RPMI8226 (cell line): ENCODE measurements at regions not wholly inside any gene's neighbourhood (a gene's known extent, or its start where the extent isn't known, plus 50 kb on each side); places are given as distances from the start of the nearest gene placed in this dataset.
"Not testable (repeated sequence)": the region's sequence is repeated elsewhere in the genome, so short reads cannot be mapped to it uniquely, and the experiment has no call there.

Experiments
- DNase-seq: peaks from one replicate; pipeline ENCODE4 v3.0.0-alpha.2; 2015

DNA sequence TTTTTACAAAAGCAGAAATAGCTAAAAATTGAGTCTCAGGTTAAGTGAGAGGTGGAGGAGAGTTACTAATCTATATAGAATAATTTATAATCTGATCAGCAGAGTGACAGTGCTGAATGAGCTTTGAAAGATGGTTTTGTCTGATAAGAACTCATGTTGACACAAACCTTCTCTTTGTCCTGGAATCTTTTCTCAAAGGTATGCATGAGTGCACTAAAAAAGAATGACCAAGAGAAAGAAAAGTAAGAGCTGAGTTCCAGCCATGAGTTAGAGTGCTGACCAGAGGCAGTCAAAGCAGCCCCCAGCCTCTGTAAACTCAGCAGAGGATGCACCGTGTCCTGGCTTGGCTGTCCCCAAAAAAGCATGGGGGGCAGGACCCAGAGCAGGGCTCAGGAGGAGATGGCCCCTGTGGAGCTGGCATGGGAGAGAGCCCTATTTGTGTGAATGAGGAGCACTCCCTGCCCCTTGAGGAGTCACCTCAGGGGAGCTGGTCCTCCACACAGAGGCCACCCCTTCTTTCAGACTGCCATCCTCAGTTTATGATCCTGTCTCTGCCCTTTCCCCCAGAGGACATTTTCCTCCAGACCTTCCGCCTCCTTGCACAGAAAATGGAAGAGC, 129.8 kb downstream of the SEC23A start:
- DNase-seq, result no peak

GRCh38 chr14:38972511-38972910, 130.5 kb downstream of the SEC23A start:
- DNase-seq, result no peak

GRCh38 chr14:38971258-38971921, 131.6 kb downstream of the SEC23A start:
- no peak for DNase-seq

GRCh38 chr14:38964630-38965029, 138.4 kb downstream of the SEC23A start:
- DNase-seq, result no peak

GRCh38 chr14:38960946-38961531, 142.0 kb downstream of the SEC23A start:
- DNase-seq, result no peak

GRCh38 chr14:38959021-38959420, 144.0 kb downstream of the SEC23A start:
- no peak for DNase-seq

DNA sequence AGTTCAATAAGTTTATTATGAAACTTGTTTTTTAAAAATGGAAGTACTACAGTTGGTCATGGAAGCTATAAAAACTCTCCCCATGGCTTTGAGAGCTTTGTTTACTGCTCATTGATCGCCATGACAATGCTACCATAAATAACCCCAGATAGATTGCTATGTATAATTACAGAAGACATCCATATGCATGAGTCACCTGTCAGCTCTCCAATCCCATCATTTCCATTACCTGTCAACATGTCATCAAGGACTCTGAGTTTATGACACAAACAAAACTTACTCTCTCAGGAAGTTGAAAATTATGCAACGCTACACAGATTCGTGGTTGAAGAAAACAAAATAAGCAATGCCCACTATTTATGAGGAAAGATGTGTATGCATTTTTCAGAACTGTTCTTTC, 144.4 kb downstream of the SEC23A start:
- DNase-seq, result no peak

DNA sequence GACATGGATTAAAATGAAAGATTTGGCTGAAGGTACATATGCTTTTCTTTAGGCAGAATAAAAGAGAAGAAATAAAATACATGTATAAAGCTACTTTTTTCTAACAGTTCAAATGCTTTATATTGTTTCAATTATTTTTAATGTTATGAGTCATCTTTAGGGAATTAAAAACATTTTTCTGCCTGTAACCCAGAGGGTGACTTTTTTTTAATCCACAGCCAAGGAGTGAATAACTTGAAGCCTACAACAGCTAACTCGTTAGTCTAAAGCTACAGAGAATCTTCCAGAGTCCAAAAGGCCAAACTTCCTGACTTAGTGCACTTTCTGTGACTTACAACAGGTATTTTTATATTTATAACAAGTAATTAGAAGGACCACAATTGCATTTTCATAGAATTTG, 151.6 kb downstream of the SEC23A start:
- no peak for DNase-seq

- no peak for DNase-seq
Measured at GRCh38 chr14:38950676-38951075, 152.4 kb downstream of the SEC23A start.

GRCh38 chr14:38948576-38948975, 154.5 kb downstream of the SEC23A start:
- no peak for DNase-seq

DNA sequence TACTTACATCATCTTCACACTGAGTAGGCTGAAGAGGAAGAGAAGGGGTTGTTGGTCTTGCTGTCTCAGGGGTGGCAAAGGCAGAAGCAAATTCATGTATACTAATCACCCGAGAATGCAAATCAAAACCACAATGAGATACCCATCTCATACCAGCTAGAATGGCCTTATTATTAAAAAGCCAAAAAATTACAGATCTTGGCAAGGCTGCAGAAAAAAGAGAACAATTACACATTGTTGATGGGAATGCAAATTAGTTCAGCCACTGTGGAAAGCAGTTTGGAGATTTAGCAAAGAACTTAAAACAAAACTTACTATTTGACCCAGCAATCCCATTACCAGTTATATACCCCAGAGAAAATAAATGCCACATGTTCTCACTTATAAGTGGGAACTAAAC, 154.9 kb downstream of the SEC23A start:
- DNase-seq, result no peak

GRCh38 chr14:38947343-38947742, 155.7 kb downstream of the SEC23A start:
- no peak for DNase-seq

GRCh38 chr14:38944691-38945090, 158.3 kb downstream of the SEC23A start:
- DNase-seq, result no peak

- DNase-seq, result no peak
Measured at GRCh38 chr14:38941488-38941887, 161.5 kb downstream of the SEC23A start.

DNA sequence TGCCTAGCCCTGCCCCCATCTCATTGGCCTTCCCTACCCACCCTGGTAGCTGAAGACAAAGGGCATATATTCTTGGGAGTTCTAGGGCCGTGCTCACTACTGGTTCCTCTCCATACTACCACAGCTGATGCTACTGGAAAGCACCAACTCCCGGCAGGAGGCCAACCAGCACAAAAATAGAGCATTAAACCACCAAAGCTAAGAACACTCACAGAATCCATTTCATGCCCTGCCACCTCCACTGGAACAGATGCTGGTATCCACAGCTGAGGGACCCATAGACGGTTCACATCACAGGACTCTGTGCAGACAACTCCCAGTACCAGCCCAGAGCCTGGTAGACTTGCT, 170.4 kb downstream of the SEC23A start:
- not testable (repeated sequence) for DNase-seq

DNA sequence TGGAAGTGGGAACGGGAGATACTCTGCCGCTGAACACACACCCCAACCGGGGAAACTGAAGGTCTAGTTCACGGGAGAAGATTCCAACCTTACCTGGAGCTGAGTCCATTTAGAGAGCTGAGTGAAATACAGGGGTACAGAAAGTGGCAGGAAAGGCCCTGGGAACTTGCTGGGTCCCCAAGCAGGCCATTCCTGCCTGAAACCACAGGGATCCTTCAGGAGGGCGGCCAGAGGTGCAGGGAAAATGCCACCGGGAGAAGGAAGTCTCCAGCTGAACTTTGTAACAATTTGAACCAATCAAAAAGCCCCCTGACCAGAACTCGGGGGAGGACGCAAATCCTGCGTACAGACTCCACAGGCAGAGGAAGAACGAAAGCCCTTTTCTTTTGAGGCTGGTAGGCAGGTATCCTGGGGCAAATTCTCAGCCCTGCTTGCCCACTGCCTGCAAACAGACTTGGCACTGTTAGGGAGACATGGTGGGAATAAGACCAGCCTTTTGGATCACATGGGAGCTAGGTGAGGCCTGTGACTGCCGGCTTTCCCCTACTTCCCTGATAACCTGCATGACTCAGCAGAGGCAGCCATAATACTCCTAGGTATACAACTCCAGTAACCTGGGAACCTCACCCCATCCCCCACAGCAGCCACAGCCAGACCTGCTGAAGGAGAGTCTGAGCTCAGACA, 170.9 kb downstream of the SEC23A start:
- DNase-seq, result no peak

- DNase-seq, result no peak
Measured at GRCh38 chr14:38930898-38931297, 172.1 kb downstream of the SEC23A start.

DNA sequence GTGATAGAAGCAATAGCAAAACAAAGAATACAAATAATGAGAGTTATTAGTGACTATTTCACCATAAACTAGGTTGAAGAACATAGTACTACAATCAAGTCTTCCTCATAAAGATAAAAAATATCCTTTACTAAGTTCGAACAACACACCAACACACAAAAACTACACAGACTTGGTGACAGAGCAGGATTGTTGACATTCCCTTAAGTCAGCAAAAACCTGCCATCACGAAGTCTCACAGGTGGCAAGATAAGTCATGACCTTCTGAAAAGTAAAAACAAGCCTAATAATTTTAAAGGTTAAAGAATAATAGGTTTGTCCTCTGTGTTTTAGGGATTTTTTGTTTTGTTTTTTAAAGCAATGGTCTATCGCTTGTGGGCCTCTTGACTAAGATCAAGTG, 173.0 kb downstream of the SEC23A start:
- peak; percentile 35 for DNase-seq

GRCh38 chr14:38929416-38929815, 173.6 kb downstream of the SEC23A start:
- DNase-seq, result no peak

- DNase-seq, result not testable (repeated sequence)
Measured at GRCh38 chr14:38921893-38922292, 181.1 kb downstream of the SEC23A start.

DNA sequence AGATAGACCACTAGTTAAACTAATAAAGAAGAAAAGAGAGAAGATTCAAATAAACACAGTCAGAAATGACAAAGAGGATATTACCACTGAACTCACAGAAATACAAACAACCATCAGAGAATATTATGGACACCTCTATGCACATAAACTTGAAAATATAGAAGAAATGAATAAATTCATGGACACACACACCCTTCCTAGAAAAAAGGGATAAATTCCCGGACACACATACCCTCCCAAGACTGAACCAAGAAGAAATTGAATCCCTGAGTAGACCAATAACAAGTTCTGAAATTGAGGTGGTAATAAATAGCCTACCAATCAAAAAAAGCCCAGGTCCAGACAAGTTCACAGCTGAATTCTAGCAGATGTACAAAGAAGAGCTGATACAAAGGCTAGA, 187.9 kb downstream of the SEC23A start:
- no peak for DNase-seq

- no peak for DNase-seq
Measured at GRCh38 chr14:38910092-38910491, 192.9 kb downstream of the SEC23A start.

- no peak for DNase-seq
Measured at GRCh38 chr14:38904959-38905358, 198.1 kb downstream of the SEC23A start.

GRCh38 chr14:38901791-38902190, 201.2 kb downstream of the SEC23A start:
- no peak for DNase-seq
